ENCODE measurements at regions not wholly inside any gene's neighbourhood (a gene's known extent, or its start where the extent isn't known, plus 50 kb on each side); places are given as distances from the start of the nearest gene placed in this dataset.

- TF ChIP-seq EP300 (IDR thresholded peaks at IDR 0.05) (no peak), POLR2A (IDR thresholded peaks at IDR 0.05) (no peak), CTCF (IDR thresholded peaks at IDR 0.05) (no peak)
These were observed 1393.6 kb upstream of the NXPH2 start for GRCh38 chr2:140173790-140174189.
